H1 (cell line): ENCODE measurements at regions not wholly inside any gene's neighbourhood (a gene's known extent, or its start where the extent isn't known, plus 50 kb on each side); places are given as distances from the start of the nearest gene placed in this dataset.

Experiments used
- SIN3A ChIP-seq, 2 experiments: IDR thresholded peaks in 1 of 2; conservative IDR thresholded peaks in 1 of 2; 2 replicates each; pipeline ENCODE4 v1.6.1; 2011 to 2012; ENCODE audit warnings: low read length in 2 of 2, improper control_type of control experiment in 1 of 2, low read depth in 1 of 2, mild to moderate bottlenecking in 1 of 2

DNA sequence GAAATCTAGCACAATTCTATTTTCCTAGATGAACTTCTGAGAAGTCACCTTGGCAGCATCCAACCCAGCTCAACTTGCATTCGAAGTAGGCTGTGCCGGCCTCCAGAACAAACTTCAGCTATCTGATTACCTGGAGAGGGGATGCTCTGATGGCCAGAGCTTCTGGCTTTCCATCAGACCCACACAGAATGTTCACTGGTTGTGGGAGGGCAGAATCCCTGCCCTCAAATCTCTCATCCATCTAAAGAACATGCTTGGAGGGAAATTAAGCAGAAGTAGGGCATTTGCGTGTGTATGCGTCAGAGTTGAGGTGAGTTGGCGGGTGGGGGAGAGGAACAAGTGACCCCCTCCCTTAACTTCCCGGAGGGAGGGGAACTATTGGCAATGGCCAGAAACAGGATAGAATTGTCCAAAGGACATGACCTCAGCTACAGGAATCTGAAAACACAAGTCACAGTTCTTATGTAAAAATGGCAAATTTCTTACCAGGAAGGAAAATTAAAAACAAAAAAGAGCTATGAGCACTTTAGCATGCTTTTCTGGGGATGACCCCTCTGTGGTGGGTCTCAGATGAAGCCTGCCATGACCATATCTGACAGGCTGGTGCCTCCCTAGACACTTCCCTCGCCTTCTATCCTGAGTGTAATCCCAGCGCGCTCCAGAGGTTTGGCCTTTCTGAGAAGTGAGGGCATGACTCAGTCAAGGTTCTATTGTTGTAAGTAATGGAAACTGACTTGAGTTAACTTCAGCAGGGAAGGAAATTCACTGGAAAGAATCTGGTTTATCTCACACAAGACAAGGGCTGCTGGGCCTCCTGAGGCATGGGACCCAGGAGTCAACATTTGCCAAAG is 278.8 kb downstream of the RPS24 start (continued):
- TF ChIP-seq SIN3A (conservative IDR thresholded peaks at IDR 0.05 in 1 of 2, IDR thresholded peaks at IDR 0.05 in 1 of 2; ENCODE audit: low read depth in 1 of 2, low read length in 2 of 2), result no peak
